Transverse colon (tissue), 4 donors: ENCODE measurements at regions not wholly inside any gene's neighbourhood (a gene's known extent, or its start where the extent isn't known, plus 50 kb on each side); places are given as distances from the start of the nearest gene placed in this dataset.

Experiments used
- DNase-seq: peaks from one replicate; pipeline ENCODE4 v3.0.0-alpha.2; 2019
- H3K27ac ChIP-seq, 4 donors: fragments of 200-600 bp; sonication (generic); 2 replicates each; pipeline ENCODE4 v1.5.1; 2016 to 2018; ENCODE audit warnings: inconsistent platforms in 4 of 4
- H3K27me3 ChIP-seq: fragments of 200-600 bp; sonication (generic); 2 replicates; pipeline ENCODE4 v1.5.1; 2017; ENCODE audit warnings: inconsistent platforms
- H3K36me3 ChIP-seq, 4 donors: fragments of 200-600 bp; sonication (generic); 2 replicates each; pipeline ENCODE4 v1.5.1; 2017 to 2019; ENCODE audit warnings: inconsistent platforms in 4 of 4
- H3K4me1 ChIP-seq, 4 donors: fragments of 200-600 bp; sonication (generic); 2 replicates each; pipeline ENCODE4 v1.5.1; 2017 to 2020; ENCODE audit warnings: inconsistent platforms in 4 of 4
- H3K4me3 ChIP-seq, 4 donors: fragments of 200-600 bp; sonication (generic); 1 replicate in 1 of 4; 2 replicates in 3 of 4; pipeline versions ENCODE4 v1.5.1 to v1.6.1; 2017 to 2019; ENCODE audit warnings: inconsistent platforms in 4 of 4
- H3K9me3 ChIP-seq, 2 donors: fragments of 200-600 bp; sonication (generic); 2 replicates each; pipeline ENCODE4 v1.5.1; 2017 to 2019; ENCODE audit warnings: inconsistent platforms in 2 of 2
- EP300 ChIP-seq: sonication (generic); formaldehyde crosslinking; IDR thresholded peaks from one replicate; pipeline ENCODE4 v1.6.1; 2017; ENCODE audit warnings: antibody characterized with exemption, low read depth
- POLR2A ChIP-seq: fragments of 450-650 bp; IDR thresholded peaks from one replicate; pipeline ENCODE4 v1.6.1; 2016; ENCODE audit warnings: antibody characterized with exemption, mild to moderate bottlenecking, moderate library complexity
- POLR2AphosphoS5 ChIP-seq, 3 donors: sonication (generic); formaldehyde crosslinking; IDR thresholded peaks; one replicate each; pipeline ENCODE4 v1.6.1; 2016; ENCODE audit warnings: antibody characterized with exemption in 3 of 3
- WGBS, 2 donors: methylation state at CpG; one replicate each; pipeline ENCODE4 v1.1.5; 2018; ENCODE audit warnings: low coverage in 1 of 2; 5-methylcytosine and 5-hydroxymethylcytosine counted together
- in situ Hi-C, 4 donors: fragments of 200-750 bp; cut with MboI; loops; one replicate each; pipeline versions ENCODE4 v1.15.0 to v1.15.1; 2017; ENCODE audit warnings: low sequenced_read_pairs in 3 of 4, low pct_ligation_motif_present in 1 of 4, low pct_unique_long_range_greater_than_20kb in 1 of 4
- intact Hi-C: fragments of 100-400 bp; cut with DNase I; formaldehyde crosslinking; loops from one replicate; pipeline ENCODE4 v1.15.1; 2023; ENCODE audit warnings: low total_unique reads
- TF ChIP-seq, protein P1 (sequence below), 5 experiments: fragments of 200-600 bp in 3 of 5; fragments of 450-650 bp in 2 of 5; sonication (generic) in 3 of 5; IDR thresholded peaks; 1 replicate in 2 of 5; 2 replicates in 3 of 5; pipeline ENCODE4 v1.5.1; 2016 to 2017; ENCODE audit warnings: antibody characterized with exemption in 5 of 5, inconsistent platforms in 3 of 5, mild to moderate bottlenecking in 2 of 5, moderate library complexity in 1 of 5

DNA sequence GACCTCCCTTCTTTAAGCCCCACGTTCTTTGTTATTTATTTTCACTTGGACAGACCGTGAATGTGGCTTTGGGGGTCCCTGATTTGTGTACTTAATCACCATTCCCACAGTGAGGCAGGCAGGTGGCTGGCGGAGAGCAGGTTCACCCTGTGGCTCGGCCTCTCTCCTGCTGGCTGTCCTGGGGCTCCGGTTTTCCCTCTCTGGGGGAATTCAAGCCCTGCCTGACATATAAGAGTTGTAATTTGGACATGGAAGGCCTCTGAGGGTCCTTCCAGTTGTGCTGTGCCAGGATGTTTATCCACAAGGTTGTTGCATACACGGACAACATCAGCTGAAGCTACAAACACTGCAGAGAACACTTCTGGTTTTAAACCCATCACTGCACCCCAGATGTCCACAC lies 824.5 kb downstream of the TBC1D22A start:
- Histone ChIP-seq H3K4me3 (no peak overlapping the region), H3K36me3 (no peaks in the 10 kb centered on the region), H3K4me1 (no peaks in the 10 kb centered on the region), H3K9me3 (no peaks in the 10 kb centered on the region), H3K27ac (no peak overlapping the region), H3K27me3 (no peaks in the 10 kb centered on the region)
- WGBS, 2 donors: 63 to 80% methylated on average over 1 to 6 of the region's 6 CpGs
- in situ Hi-C loops: loop anchor here in 1 of 4 donors (25.0 kb wide), 1 partner anchor 100 kb away; no protein-coding TSS in a partner anchor
- intact Hi-C loops: no loop called here
- TF ChIP-seq POLR2A (no peak), POLR2AphosphoS5 (IDR thresholded peaks at IDR 0.05) (no peak), EP300 (no peak)
- TF ChIP-seq, protein P1, sequence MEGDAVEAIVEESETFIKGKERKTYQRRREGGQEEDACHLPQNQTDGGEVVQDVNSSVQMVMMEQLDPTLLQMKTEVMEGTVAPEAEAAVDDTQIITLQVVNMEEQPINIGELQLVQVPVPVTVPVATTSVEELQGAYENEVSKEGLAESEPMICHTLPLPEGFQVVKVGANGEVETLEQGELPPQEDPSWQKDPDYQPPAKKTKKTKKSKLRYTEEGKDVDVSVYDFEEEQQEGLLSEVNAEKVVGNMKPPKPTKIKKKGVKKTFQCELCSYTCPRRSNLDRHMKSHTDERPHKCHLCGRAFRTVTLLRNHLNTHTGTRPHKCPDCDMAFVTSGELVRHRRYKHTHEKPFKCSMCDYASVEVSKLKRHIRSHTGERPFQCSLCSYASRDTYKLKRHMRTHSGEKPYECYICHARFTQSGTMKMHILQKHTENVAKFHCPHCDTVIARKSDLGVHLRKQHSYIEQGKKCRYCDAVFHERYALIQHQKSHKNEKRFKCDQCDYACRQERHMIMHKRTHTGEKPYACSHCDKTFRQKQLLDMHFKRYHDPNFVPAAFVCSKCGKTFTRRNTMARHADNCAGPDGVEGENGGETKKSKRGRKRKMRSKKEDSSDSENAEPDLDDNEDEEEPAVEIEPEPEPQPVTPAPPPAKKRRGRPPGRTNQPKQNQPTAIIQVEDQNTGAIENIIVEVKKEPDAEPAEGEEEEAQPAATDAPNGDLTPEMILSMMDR (IDR thresholded peaks at IDR 0.05): no peak
- DNase-seq: no peak

DNA sequence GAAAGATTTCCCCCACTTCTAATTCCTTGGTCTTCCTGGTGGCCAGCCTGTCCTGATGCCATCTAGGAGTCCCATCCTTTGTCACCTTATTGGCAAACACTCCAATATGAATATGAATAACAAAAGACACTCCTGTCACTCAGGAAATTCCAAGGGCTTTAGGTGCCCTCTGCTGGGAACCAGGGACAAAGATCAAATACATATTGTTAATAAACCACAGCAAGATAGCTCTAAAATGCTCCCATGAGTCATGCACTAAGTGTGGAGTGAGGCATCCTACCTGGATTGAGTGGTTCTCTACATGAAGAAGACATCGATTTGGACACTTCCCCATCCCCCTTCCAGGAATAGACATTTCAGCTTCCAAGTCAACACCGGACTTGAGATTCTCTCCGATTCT lies 823.6 kb downstream of the TBC1D22A start:
- WGBS, 2 donors: 67 to 96% methylated on average over 1 to 3 of the region's 3 CpGs
- Histone ChIP-seq H3K36me3 (no peaks in the 10 kb centered on the region), H3K27me3 (no peaks in the 10 kb centered on the region), H3K9me3 (no peaks in the 10 kb centered on the region), H3K4me1 (no peaks in the 10 kb centered on the region), H3K4me3 (no peak overlapping the region), H3K27ac (no peak overlapping the region)
- intact Hi-C loops (no loop called here), in situ Hi-C loops (loop anchor here in 1 of 4 donors (25.0 kb wide), 1 partner anchor 101 kb away; no protein-coding TSS in a partner anchor)
- no peak for DNase-seq
- TF ChIP-seq, protein P1 (IDR thresholded peaks at IDR 0.05): no peak
- no peak for TF ChIP-seq POLR2A
- TF ChIP-seq POLR2AphosphoS5 (IDR thresholded peaks at IDR 0.05): no peak

DNA sequence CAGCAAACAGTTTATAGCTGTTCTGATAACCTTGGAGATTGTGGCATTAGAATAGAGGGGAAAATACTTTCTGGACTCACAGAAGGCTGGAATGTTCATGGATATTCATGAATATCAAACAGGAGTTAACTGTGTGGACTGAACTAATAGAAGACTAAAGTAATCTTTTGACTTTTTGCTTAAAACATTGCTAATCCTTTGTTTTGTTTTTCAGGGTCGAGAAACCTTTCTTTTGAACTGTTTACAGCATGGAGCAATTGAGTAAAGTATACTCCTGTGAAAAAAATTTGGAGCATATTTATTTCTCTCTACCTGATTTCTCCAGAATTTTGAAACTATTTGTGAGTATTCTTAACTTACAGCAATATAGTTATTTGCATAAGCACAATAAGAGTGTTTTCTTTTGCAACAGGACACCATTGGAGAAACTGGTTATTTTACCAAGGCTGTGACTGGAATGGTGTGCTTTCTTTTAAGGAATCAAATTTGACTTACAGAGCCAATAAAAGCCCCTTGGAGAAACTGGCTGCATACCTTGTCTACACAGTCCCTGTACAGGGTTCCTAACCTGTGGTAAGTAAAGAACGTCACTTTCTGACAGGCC lies 821.6 kb downstream of the TBC1D22A start:
- Histone ChIP-seq H3K27me3 (no peaks in the 10 kb centered on the region), H3K36me3 (no peaks in the 10 kb centered on the region), H3K9me3 (no peaks in the 10 kb centered on the region), H3K4me1 (no peaks in the 10 kb centered on the region), H3K4me3 (no peak overlapping the region), H3K27ac (no peak overlapping the region)
- TF ChIP-seq, protein P1 (IDR thresholded peaks at IDR 0.05): no peak
- TF ChIP-seq POLR2A: no peak
- no peak for TF ChIP-seq POLR2AphosphoS5 (IDR thresholded peaks at IDR 0.05)
- TF ChIP-seq EP300: no peak
- intact Hi-C loops (no loop called here), in situ Hi-C loops (loop anchor here in 1 of 4 donors (25.0 kb wide), 1 partner anchor 103 kb away; no protein-coding TSS in a partner anchor)
- 41 to 60% methylated on average over 2 of the region's 2 CpGs for WGBS, 2 donors
- no peak for DNase-seq

DNA sequence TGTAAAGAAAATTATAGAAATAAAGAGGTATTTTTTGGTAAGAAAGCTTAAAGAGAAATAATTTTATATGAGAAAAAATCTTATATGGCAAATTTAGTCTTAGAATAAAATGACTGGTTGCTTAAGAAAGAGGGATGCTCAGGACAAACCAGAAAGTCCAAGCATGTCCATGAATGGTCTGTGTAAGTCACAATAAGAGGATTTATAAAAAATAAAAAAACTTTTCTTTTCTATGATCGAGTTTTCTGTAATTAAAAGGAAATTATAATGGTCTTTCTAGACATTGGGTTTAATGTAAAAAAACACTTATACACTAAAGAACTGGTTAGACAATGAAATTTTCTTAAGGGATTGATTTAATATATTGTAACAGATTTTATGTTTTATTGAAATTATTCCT lies 819.6 kb downstream of the TBC1D22A start:
- no peak overlapping the region for H3K27ac ChIP-seq
- no peak for DNase-seq
- H3K4me3 ChIP-seq: no peak overlapping the region
- TF ChIP-seq, protein P1 (IDR thresholded peaks at IDR 0.05): no peak
- no peak for TF ChIP-seq POLR2AphosphoS5 (IDR thresholded peaks at IDR 0.05)
- no peak for TF ChIP-seq EP300
- no peak for TF ChIP-seq POLR2A
- H3K36me3 ChIP-seq: no peaks in the 10 kb centered on the region
- no peaks in the 10 kb centered on the region for H3K27me3 ChIP-seq
- intact Hi-C loops (no loop called here), in situ Hi-C loops (loop anchor here in 1 of 4 donors (25.0 kb wide), 1 partner anchor 105 kb away; no protein-coding TSS in a partner anchor)
- no peaks in the 10 kb centered on the region for H3K9me3 ChIP-seq
- H3K4me1 ChIP-seq: no peaks in the 10 kb centered on the region
- WGBS, 2 donors: 42 to 50% methylated on average over 1 of the region's 1 CpG
